AG09309 (cell line): ENCODE measurements at regions not wholly inside any gene's neighbourhood (a gene's known extent, or its start where the extent isn't known, plus 50 kb on each side); places are given as distances from the start of the nearest gene placed in this dataset.

Experiments
- DNase-seq: peaks from one replicate; pipeline ENCODE4 v3.0.0-alpha.2; 2010; ENCODE audit warnings: low read depth
- H3K4me3 ChIP-seq: 2 replicates; pipeline ENCODE4 v1.5.1; 2011; ENCODE audit warnings: mild to moderate bottlenecking, low read depth, low read length, moderate library complexity; ENCODE audit not compliant: control insufficient read depth
- TF ChIP-seq, protein P1 (sequence below): IDR thresholded peaks from 2 replicates; pipeline ENCODE4 v1.5.1; 2011; ENCODE audit warnings: mild to moderate bottlenecking, low read depth, low read length, inconsistent platforms; ENCODE audit not compliant: insufficient read depth, control insufficient read depth; ENCODE audit errors: missing control alignments

DNA sequence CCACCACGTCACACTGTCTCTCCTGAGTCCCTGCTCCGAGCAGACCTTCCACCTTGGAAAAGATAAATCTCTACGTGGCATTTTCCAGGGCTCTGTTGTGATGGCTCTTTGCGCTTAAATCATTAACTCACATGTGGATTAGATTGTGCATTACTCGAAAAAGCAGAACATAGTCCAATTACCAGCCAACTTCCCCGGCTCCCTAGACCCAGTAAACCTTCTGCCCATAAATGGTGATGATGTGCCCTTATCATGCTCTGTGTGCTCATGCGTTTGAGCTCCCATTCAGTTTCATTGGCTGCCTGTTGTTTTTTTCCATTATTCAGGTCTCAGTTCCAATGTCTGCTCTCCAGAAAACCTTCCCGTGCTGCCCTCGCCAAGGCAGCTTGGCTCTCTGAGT lies 471.2 kb downstream of the GLRX3 start:
- DNase-seq, result no peak
- TF ChIP-seq, protein P1, sequence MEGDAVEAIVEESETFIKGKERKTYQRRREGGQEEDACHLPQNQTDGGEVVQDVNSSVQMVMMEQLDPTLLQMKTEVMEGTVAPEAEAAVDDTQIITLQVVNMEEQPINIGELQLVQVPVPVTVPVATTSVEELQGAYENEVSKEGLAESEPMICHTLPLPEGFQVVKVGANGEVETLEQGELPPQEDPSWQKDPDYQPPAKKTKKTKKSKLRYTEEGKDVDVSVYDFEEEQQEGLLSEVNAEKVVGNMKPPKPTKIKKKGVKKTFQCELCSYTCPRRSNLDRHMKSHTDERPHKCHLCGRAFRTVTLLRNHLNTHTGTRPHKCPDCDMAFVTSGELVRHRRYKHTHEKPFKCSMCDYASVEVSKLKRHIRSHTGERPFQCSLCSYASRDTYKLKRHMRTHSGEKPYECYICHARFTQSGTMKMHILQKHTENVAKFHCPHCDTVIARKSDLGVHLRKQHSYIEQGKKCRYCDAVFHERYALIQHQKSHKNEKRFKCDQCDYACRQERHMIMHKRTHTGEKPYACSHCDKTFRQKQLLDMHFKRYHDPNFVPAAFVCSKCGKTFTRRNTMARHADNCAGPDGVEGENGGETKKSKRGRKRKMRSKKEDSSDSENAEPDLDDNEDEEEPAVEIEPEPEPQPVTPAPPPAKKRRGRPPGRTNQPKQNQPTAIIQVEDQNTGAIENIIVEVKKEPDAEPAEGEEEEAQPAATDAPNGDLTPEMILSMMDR, result no peak
- no peak overlapping the region for H3K4me3 ChIP-seq

DNA sequence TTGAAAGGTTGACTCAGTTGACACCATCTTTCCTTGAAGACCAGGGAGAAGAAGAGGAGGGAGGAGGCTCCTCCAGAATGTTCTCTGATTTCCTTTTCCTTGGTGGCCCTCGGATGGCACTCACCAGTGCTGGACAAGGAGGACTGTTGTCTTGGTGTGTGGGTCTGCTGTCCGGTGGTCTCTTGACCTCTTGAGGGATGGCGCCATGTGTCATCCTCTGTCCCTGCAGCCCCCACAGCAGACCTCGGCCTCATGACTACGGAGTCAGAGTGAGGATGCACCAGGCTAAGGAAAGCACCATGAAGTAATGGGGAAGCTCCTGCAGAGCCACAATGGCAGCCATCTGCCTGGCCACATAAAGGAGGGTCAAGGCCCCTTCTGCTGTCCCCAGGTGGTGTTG lies 475.0 kb downstream of the GLRX3 start:
- H3K4me3 ChIP-seq, result no peak overlapping the region
- no peak for DNase-seq
- TF ChIP-seq, protein P1, result no peak

DNA sequence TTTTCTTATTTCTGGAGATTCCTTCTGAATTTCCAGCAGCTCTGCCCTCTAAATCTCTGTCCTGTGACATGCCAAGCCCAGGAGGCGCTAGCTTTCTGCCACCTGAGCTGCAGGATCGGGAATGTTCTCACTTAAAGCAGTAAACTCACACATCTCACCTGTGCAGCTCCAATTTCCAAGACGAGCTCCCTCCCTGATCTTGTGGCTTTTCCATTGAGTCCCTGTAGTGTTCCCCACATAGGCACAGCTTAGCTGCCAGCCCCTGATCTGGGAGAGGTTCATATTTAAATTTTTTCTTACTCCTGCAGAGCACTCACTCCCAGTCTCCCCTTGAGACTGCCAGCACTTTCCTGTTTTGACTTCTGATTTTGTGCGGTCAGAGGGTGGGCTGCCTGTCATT lies 479.3 kb downstream of the GLRX3 start:
- DNase-seq, result no peak

DNA sequence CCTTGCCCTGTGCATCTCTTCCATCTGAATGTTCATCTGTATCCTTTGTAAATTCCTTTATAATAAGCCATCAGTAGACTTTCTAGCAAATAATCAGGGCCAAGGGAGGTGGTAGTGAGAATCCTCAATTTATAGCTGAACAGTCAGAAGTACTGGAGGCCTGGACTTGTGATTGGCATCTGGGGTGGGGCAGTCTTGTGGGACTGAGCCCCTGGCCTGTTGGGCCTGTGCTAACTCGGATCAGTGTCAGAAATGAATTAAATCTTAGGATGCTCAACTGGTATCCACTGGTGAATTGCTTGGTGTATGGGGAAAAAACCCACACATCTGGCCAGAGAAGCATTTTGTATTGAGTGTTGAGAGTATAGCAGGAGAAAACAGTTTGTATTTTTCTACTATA lies 481.8 kb downstream of the GLRX3 start:
- DNase-seq, result no peak
- TF ChIP-seq, protein P1, result no peak
- H3K4me3 ChIP-seq, result no peak overlapping the region

More for the DNA sequence above, 479.3 kb downstream of the GLRX3 start:
- H3K4me3 ChIP-seq, result no peak overlapping the region
- TF ChIP-seq, protein P1, result no peak

DNA sequence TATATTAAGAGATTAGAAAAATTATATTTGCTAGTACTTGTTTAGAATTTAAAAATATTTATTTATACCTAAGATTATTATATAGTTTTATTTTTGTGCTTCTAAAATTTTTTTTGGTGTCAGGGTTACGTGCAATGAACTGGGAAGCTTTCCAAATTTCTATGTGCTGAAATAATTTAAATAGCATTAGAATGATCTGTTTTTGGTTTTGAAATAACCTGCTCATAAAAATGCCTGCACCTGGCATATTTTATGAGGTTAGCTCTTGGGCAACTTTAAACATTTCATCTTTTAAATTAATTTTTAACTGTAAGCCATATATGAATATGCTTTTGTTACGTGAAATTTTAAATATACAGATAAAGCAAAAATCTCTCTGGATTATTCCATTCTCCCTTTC lies 482.5 kb downstream of the GLRX3 start:
- TF ChIP-seq, protein P1, result no peak
- H3K4me3 ChIP-seq, result no peak overlapping the region
- DNase-seq, result no peak

- DNase-seq, result no peak
- TF ChIP-seq, protein P1, result no peak
- no peak overlapping the region for H3K4me3 ChIP-seq
Observed at GRCh38 chr10:130621231-130621775, 485.1 kb downstream of the GLRX3 start.
